ENCODE measurements at regions not wholly inside any gene's neighbourhood (a gene's known extent, or its start where the extent isn't known, plus 50 kb on each side); places are given as distances from the start of the nearest gene placed in this dataset.
A peak's percentile ranks its signal among the peaks of the same experiment; 100 is the strongest.

DNA sequence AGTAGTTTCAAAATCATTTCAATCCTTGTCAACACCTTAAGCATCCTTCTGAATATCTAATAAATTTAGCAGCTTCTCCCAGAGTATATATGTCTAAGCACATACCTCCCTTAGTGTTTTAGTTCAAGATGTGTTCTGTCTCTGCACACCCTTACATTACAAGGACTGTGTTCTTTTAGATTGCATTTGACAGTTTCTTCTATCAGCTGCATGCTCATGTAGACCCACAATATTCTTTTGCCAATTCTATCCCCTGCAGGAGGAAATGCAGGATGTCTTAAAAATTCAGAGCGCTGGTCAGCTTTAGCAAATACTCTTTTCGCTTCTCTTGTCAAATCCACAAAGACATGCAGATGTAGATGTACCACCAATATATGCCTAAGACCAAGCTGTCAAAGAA lies 145.8 kb upstream of the SLC30A5 start:
- TF ChIP-seq, protein P1, sequence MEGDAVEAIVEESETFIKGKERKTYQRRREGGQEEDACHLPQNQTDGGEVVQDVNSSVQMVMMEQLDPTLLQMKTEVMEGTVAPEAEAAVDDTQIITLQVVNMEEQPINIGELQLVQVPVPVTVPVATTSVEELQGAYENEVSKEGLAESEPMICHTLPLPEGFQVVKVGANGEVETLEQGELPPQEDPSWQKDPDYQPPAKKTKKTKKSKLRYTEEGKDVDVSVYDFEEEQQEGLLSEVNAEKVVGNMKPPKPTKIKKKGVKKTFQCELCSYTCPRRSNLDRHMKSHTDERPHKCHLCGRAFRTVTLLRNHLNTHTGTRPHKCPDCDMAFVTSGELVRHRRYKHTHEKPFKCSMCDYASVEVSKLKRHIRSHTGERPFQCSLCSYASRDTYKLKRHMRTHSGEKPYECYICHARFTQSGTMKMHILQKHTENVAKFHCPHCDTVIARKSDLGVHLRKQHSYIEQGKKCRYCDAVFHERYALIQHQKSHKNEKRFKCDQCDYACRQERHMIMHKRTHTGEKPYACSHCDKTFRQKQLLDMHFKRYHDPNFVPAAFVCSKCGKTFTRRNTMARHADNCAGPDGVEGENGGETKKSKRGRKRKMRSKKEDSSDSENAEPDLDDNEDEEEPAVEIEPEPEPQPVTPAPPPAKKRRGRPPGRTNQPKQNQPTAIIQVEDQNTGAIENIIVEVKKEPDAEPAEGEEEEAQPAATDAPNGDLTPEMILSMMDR (IDR thresholded peaks at IDR 0.05): no peak
- peaks cover 0 to 4% of the 10 kb centered on the region in 2 donors for H3K4me1 ChIP-seq
- no peaks in the 10 kb centered on the region for H3K9me3 ChIP-seq
- intact Hi-C loops (cut with DNase I): no loop called here
- DNase-seq: no peak
- H3K4me3 ChIP-seq: no peak overlapping the region
- no peaks in the 10 kb centered on the region for H3K27me3 ChIP-seq
- no peak for ATAC-seq
- H3K36me3 ChIP-seq: no peaks in the 10 kb centered on the region
- no peak overlapping the region for H3K27ac ChIP-seq

DNA sequence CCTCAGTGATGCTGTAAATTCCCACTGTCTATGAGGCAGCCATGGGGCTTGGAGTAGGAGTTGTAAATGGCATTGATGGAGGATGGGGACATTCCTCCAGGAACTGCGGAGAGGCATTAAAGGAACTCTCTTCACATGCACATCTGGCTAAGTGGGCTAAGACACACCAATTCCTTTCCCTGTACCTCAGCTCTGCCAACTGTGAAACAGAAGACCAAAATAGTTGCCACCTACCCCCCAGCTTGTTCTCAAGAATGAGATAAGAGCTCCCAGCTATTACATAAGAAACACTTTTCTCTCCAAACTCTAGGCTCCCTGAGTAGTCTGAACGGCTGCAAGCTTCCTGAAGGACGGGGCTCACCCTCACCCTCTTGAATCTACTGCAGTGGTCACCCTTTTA lies 144.6 kb upstream of the SLC30A5 start:
- ATAC-seq (no peak), DNase-seq (no peak)
- Histone ChIP-seq H3K4me3 (no peak overlapping the region), H3K27ac (no peak overlapping the region), H3K36me3 (no peaks in the 10 kb centered on the region), H3K9me3 (no peaks in the 10 kb centered on the region), H3K27me3 (no peaks in the 10 kb centered on the region), H3K4me1 (peaks cover 0 to 4% of the 10 kb centered on the region in 2 donors)
- intact Hi-C loops (cut with DNase I): no loop called here
- TF ChIP-seq, protein P1 (IDR thresholded peaks at IDR 0.05): no peak

DNA sequence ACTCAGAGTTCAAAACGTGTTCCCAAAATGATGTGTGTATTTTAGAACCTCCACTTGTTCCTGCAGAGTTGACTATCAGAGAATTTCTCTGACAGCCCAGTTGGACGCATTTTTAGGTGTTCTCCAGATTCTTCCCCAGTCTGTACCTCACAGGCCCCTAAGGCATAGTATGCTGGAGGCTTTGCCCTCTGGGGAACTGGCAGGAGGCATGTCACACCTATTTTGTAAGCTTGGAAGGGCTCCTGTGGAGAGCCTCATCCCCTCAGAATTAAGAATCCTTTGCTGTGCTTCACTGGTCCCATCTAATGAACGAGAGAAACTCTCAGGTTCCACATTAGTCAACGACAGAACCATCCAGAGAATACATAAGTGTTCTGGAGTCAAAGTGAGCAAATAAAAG lies 144.1 kb upstream of the SLC30A5 start:
- peaks cover 0 to 4% of the 10 kb centered on the region in 2 donors for H3K4me1 ChIP-seq
- intact Hi-C loops (cut with DNase I): no loop called here
- no peak overlapping the region for H3K4me3 ChIP-seq
- H3K27ac ChIP-seq: no peak overlapping the region
- ATAC-seq: no peak
- no peaks in the 10 kb centered on the region for H3K36me3 ChIP-seq
- H3K27me3 ChIP-seq: no peaks in the 10 kb centered on the region
- no peak for DNase-seq
- TF ChIP-seq, protein P1 (IDR thresholded peaks at IDR 0.05): no peak
- H3K9me3 ChIP-seq: no peaks in the 10 kb centered on the region

DNA sequence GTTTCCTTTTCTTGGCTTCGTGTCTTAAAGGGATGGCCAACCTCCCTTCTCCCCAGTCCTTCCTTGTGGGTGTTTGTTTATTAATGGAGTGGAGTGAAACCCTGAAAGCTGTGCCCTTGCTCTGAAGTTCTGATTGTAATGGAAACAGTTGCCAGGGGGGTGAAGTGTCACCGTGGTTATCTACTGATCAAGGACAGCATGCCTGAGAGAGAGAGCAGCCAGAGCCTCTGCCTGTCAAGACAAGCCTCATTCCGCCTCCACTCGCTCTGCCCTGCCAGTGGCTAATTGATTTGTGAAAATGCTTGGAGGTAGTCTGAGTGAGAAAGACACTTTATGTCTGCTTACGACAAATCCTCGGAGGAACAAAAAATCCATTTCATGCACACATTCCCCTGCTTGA lies 143.7 kb upstream of the SLC30A5 start:
- no peaks in the 10 kb centered on the region for H3K27me3 ChIP-seq
- peaks cover 0 to 4% of the 10 kb centered on the region in 2 donors for H3K4me1 ChIP-seq
- peak in 2 of 4 donors; percentile 74 to 77 for DNase-seq
- TF ChIP-seq, protein P1 (IDR thresholded peaks at IDR 0.05): no peak
- peak; percentile 38 for ATAC-seq
- no peaks in the 10 kb centered on the region for H3K36me3 ChIP-seq
- no peak overlapping the region for H3K4me3 ChIP-seq
- no peaks in the 10 kb centered on the region for H3K9me3 ChIP-seq
- no peak overlapping the region for H3K27ac ChIP-seq
- intact Hi-C loops (cut with DNase I): no loop called here

DNA sequence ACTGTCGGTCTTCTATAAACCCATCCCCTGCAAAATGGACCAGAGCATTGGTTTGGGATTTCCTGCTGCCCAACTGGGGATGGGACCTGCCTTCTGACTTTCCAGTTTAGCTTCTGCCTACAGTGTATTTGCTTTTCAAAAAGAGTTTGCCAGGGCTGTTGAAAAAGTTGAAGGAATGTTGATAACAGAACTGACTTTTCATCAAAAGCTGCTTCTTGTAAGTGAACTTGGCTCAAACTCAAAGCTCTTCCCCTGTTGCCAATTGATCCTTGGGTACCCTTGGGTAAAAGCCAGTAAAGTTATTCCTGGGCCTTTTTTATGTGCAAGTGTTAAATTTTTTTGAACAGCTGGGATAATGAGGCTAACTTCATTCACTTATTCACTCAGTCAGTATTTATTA lies 142.9 kb upstream of the SLC30A5 start:
- TF ChIP-seq, protein P1 (IDR thresholded peaks at IDR 0.05): no peak
- Histone ChIP-seq H3K36me3 (no peaks in the 10 kb centered on the region), H3K9me3 (no peaks in the 10 kb centered on the region), H3K4me3 (no peak overlapping the region), H3K27me3 (no peaks in the 10 kb centered on the region), H3K27ac (no peak overlapping the region), H3K4me1 (peaks cover 0 to 4% of the 10 kb centered on the region in 2 donors)
- ATAC-seq: no peak
- peak in 2 of 4 donors; percentile 48 to 52 for DNase-seq
- intact Hi-C loops (cut with DNase I): no loop called here
